Kasumi-1 (cell line): ENCODE measurements at regions not wholly inside any gene's neighbourhood (a gene's known extent, or its start where the extent isn't known, plus 50 kb on each side); places are given as distances from the start of the nearest gene placed in this dataset.
A peak's percentile ranks its signal among the peaks of the same experiment; 100 is the strongest.

Experiments used
- DNase-seq, 2 experiments: peaks; one replicate each; lab custom pipeline; 2025; lab: John Stamatoyannopoulos, UW

DNA sequence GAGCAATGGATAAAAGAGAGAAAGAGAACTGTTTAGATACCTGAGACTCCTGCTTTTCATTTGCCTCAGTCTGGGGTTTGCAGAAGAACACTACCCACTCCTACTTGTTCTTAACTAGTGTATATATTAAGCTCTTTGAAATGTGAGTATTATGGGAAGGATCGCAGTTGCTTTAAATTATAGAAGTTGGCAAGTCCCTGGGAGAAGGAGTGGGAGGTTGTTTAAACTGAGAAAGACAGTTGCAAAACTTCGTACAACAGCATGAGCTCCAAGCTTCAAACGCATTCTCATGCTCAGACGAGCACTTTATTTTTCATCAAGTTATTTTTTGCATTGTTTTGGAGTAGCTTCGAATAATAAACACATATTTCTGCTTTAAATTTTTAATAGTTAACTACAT, 88.1 kb upstream of the C1QTNF7 start:
- no peak for DNase-seq

DNA sequence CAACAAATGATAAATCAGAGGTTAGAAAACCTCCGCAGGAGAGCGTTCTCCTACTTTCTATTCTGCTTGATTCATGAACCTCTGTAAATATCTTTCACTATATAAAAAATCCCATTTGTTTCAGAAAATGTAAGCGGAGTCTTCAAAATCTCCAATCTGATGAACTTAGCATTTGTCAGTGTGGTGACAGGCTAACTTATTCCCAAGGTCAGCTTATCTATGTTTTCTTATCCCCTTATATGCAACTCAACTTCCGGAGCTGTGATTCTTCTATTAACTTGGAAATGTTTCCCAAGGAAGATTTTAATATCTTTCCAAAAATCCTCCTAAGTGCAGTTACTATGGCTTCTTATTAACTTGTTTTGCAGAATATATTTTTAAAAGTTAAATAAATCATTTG, 87.5 kb upstream of the C1QTNF7 start:
- no peak for DNase-seq

DNA sequence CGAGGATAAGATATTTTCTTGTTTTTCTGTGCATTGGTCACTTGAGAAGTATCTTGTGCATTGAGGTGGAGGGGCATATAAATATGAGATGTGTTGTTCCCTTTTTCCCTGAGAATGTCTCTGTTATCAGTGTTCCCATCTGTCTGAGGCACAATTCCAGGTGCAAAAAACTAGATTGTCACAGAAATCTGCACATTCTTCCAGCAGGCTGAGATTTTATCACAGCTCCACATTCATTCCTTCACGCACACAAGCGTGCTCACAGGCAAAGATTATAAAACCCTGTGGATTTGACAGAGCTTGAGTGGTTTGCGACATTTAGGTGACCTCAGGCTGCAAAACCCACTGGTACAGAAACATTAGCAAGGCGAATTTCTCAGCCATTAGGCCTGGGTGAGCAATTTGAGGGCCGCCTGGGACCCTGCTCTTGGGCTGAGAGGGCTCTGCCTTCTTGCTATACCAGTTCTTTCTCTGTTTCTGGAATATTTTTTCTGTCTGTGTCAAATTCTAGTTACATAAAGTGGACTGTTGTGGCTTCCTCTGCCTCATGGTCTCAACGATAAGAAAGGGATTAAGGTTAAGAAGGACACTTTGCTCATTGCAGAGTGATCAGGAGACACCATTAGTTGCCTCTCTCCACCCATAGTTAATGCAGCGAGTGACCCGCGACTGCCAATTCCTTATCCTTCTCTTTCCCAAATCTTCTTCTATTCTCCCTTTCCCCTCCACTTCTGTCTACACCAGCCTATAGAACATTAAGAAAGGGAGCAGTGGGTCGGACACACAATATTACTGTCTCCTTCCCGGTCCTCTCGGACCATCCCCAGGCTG, 86.7 kb upstream of the C1QTNF7 start:
- DNase-seq: no peak

DNA sequence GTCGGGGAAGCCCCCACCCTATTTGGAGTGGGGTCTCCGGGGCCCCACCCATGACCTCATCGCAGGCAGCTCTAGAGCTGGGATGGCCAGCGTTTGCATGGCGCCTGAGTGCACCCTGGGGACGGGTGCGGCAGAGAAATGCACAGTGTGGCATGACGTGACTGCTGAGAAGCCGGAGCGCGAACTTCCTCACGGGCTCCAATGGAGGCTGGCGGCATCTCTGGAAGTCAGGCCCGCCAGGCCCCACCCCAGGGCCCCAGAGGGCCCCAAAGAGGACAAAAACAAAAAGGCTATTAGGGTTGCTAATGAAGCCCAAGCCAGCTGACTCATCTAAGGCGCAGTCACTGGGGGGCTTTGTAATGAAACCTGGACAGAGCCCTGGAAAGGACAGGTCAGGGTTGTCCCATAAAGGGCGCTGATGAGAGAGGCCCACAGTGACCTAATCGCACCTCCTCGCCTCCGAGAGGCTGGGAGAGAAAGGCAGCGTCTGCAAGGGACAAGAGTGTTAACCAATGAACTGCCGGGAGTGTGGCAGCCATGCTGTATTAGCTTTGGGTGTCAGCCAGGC, 86.0 kb upstream of the C1QTNF7 start:
- no peak for DNase-seq

DNA sequence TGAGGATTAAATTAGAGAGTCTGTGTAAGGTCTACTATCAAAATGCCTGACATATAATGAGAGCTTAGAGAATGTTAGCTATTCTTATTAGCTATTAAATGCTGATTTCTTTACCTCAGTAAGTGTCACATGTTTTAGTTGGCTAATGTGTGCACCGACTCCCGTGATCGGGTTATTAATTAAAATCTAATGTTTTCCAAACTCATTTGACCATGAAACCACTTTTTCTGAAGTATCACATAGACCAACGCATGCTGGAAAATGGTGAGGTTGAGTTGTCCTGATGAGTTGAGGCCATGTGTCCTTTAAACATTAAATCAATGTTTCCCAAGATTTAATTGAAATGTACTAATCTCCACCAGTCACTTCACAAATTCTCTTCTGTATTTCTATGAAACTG, 84.8 kb upstream of the C1QTNF7 start:
- DNase-seq: no peak

DNA sequence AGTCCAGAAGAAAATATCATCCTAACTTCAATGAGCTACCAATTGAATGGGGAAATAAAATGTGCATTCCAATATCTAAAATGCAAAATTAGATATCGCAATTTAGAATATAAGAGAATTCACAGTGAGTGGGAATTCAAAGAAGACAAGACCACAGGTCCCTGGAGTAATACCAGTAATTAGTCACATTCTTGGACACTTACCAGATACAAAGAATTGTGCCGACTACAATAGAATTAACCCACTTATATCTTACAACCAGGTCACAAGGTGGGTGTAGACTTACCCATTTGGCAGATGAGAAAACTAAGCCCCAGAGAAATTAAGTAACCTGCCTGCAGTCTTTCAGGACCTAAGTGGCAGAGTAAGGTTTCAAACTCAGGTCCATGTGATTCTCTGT, 84.3 kb upstream of the C1QTNF7 start:
- DNase-seq: no peak

DNA sequence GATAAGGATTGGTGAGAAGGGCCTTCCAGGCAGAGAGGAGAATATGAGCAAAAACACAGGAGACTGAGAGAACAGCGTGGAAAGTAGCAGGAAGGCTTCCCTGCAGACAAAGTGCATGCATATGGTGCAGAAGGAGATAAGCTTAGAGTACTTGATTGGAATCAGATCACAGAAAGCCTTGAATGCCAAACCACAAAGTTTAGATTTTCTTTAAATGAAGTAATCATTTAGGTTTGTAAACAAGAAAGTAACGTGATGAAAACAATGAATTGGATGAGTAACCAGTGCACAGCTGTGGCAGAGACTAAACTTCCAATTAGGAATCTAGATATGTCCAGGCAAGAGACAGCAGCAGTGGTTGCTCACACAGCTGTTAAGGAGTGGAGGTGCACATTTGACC, 83.8 kb upstream of the C1QTNF7 start:
- no peak for DNase-seq

DNA sequence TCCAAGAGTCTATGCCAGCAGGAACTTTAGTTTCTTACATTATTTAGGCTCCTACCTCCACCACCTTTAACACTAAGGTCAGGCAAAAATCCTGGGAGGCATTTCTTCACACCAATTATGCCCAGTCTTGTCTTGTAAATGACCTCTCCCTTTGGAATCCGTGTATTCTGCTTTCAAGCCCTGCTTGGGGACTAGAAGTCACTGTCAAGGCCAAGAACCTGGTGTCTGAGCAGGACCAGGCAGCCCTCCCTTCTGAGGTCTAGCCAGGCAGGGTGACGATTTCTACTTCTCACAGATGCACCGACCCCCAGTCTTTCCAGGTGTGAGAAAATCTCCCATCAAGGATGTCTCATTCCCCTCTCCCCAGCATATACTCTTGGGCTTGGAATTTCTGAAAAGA, 82.7 kb upstream of the C1QTNF7 start:
- DNase-seq: no peak

DNA sequence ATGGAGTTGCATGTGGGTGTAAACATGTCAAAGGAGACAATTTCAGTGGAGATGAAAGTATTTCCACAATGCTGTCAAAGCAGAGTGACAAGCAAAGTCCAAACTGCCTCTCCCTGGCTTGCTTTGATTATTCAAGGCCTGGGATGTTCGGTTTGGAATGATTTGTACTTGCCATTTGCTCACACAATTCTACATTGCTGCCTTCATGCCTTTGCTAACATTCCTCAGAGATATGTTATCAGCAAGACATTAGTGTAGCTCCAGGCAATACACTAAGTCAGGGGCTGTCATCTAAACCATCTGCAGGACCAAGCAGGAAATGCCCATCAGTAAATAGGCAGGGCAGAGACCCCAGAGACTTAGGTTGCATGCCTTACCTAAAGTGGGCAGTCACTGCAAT, 79.6 kb upstream of the C1QTNF7 start:
- DNase-seq: no peak

DNA sequence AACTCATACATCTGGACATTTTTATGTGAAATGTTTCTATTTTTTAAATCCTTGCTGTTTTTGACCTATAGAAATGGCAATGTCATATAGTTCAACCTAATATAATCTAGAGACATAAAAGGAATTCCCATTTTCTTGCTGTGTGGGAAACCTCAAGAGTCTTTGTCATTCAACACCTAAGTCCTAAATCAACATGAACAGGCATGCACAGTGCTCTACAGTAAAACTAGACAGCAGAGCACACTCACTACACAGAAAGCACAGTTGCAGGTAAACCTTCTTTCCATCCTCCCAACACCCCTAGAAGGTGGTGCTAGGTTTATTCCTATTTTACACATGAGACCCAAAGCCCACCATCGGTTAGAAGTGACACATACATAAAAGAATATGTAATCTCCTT, 79.1 kb upstream of the C1QTNF7 start:
- no peak for DNase-seq

DNA sequence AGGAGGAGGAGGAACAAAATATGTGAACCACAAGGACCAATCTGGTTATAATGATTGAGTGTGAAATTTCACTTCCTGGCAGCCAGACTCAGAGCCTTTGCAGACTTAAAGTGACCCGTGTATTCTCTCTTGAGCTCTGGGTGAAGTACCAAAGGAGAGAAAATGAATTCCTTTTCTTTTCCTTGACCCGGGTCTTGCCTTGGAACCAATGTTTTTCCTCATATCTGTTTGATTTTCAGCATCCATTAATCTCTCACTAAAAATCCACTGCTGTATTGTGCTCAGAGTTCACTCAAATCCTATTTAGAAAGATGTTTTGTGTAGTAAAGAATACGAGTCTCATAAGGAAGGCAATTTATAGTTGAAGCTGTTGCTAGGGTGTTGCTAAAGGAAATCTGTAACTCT, 78.3 kb upstream of the C1QTNF7 start:
- no peak for DNase-seq

DNA sequence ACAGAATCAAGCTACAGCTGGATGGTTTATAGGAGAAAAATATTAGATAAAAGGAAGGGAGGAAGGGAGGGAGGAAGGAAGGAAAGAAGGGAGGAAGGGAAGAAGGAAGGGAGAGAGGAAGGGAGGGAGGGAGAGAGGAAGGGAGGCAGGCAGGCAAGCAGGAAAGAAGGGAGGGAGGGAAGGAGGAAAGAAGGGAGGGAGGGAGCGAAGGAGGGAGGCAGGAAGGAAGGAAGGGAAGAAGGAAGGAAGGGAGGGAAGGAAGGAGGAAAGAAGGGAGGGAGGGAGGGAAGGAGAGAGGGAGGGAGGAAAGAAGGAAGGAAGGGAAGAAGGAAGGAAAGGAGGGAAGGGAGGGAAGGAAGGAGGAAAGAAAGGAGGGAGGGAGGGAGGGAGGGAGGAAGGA, 77.9 kb upstream of the C1QTNF7 start:
- no peak for DNase-seq

DNA sequence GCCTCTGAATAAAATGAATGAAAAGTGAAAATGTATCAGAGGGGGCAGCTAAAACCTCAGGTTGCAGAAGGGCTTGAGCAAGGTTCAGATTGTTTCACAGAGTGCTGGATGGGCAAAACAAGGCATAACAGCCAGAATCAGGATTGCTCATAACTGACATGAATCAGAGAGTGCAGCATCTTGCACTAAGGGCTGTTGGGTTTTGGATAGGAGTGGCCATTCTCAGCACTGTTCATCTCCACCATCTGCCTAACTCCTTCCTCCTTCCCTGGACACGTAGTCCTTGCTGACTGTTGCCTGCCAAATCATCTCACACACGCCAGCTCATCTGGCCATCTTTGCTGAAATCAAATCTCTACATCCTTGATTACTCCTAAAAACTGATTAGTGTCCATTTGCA, 75.3 kb upstream of the C1QTNF7 start:
- no peak for DNase-seq

DNA sequence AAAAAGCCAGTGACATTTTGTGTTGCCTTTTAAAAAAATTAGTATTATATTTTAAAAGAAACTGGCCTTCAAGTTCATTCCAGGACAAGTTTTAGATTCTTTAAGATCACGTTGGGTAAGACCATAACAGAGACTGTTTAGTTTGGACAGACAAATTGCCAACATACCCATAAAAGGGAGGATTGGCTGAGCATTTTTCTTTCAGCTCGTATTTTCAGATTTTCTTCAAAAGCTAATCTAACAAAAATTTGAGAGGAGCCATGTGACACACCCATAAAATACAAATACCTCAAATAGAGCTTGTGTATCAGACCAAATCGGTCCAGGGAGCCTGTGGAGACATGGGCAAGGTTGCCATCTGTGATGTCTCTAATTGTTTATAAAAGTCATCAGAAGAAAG, 74.6 kb upstream of the C1QTNF7 start:
- DNase-seq: no peak

DNA sequence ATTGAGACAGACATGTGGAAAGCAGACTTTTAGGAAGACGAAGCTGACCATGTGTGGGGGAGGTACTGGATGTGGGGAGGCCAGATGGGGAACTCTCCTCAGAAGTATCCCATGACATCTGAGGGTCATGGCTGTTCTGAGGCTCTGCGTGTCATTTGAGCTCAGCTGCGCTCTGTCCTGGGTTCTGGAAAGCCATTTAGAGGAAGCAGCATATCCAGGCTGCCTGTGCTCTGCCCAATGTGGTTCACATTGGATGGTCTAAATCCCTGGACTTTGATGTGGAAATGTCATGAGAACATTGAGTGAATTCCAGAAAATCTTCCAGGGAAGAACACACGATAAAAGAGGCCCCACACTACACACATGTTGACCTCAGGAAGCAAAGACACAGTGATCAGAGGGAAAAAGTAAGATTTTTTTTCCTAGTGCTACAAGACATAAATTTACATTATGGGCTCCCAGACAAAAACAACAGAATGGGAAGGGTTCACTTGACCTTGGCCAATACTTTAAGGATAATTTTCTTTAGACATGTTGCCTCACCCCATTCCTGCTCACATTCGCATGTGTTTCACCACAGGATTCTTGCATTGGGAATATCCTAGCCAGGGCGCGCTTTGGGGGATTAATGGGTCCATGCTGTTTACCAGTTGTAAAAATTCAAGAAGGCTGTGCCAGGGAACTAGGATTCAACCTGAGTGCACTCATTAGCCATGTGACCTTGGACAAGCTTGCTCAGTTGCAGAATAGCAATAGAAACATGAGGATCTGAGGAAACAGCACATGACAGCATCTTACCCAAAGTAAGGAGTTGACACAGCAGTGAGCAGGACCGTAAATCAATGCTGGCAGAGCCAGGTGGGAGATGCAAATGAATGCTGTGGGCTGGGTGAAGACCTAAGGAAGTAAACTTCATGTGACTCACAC, 73.2 kb upstream of the C1QTNF7 start:
- DNase-seq: no peak

DNA sequence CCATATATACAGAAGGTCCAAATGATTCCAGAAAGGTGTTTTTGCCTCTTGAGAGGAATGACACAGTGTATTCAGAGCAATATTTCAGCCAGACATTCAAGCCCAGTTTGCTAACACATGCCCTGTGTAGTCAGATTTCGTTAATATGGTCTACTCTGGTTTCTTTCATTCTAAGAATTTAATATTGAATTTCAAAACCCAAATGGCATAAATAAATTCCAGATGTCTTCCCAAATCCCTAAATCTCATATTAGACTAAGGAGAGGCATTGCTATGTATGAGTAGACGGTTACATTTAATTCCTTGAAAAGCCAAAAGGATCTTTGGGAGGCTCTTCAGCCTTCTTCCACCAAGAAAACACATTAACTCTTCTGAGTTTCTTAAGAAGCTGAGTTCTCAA, 66.3 kb upstream of the C1QTNF7 start:
- DNase-seq: no peak

DNA sequence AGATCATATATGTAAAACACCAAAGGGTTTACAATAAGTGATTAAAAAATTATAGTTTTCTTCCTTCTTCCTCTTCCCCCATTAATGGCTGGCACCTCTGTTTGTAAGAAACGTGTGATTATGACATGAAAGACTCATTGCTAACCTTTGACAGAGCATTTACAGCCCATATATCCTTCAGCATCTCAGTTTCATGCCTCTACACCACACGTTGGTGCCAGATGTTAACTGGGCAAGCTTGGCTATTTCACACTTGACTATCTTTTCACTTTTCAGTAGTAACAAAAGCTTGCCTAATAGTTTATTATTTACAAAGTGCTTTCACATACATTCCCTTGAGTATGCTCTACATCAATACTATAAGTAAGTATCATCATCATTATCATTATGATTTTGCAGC, 65.3 kb upstream of the C1QTNF7 start:
- DNase-seq: no peak

DNA sequence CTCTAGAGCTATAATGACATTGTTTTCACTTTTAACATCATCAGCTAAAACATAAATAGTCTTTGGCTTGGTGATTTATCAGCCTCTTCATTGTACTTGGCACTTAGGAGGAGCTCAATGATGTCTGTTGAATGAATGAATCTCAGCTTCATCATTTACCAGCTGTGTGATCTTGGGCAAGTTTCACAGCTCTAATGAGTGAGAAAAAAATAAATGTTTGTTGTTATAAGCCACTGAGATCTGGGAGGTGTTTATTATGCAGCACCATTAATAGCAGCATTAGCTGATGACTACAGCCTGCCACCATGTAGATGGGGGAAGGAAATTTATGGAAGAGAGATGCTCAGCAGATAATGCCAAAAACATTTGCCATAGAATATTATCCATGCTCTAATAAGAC, 63.6 kb upstream of the C1QTNF7 start:
- no peak for DNase-seq

DNA sequence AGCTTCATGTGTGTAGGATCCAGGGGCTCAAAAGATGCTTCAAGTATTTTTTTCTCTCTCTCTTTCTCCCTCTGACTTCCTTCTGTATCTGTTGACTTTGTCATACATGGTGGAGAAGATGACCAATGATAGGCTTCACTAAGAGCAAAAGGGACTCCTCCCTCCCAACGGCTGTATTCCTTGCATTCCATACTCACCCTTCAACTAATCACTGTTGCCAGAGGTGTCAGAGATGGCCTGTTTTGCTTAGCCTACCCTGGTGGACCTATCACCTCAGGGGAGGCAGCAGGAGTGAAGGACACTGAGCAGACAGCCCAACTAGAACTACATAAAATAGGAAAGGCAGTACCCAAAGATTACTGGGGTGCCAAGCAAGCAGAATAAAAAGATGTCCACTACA, 62.2 kb upstream of the C1QTNF7 start:
- no peak for DNase-seq

DNA sequence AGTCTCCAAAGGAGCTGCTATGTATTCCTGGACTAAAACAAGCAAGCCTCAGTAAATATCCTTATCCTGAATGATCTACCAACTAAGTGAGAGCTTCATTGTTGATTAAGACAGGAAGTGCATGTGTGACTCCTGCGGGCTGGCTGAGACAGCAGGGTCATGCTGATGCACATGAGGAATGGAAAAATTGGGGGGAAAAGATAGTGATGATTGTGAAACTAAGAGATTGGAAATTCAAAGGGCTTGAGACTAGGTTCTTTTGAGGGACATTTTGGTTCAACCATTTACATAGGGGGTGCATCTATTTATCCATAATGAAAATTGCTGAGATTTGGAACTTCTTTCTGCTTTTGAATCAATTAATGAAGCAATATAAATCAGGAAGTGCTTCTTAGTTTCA, 61.1 kb upstream of the C1QTNF7 start:
- no peak for DNase-seq

DNA sequence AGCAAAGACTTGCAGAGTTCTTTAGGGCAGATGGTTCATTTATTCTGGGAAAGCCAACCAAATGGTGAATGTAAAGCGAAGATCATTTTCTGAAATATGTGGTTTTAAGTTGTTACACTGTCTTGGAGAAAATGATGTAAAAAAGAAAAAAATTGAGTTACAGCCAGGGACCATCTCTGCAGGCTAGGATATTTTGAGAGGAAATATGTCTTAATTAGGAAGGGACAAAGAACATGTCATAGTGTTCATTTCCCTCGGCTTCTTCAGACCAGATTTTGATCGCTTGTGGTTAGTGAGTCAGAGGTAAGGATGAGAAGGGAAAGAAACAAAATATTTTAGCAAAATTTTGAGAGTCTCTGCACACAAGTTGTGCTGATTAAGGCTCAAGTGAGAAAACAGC, 59.0 kb upstream of the C1QTNF7 start:
- peak; percentile 55 to 68 for DNase-seq

DNA sequence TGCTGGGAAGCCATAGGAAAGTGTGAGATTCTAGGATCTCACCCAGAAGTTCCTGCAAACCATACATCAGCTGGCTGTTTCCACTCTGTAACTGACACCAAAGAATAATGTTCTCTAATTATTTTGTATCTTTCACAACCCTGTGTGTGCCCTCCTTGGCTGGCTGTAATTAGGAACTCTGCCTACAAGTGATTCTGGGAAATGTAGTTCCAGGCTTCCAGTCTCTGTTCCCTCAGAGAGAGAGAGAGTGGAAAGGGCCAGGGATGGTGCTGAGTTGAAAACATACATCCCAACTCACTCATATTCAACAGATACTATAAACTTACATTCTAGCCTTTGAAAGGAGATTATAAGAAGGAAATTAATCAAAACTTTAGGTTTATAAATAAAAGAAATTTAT, 57.5 kb upstream of the C1QTNF7 start:
- DNase-seq: no peak

DNA sequence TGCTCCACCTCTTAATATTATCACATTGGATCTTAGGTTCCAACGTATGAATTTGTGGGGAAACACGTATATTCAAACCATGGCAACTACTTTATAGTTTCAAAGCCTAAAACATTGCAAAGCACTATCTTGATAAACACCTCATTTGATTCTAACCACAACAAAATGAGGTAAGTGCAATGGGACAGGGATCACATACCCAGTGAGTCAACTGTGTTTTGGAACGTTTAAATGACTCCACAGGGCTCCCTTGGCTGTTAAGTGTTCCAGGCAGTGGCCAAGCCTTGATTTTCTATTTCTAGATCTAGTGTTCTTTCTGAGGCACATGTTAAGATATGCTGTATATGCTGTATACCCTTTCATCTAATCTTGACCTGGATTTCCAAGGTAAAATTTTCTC, 54.5 kb upstream of the C1QTNF7 start:
- no peak for DNase-seq
